KBM-7 (cell line): ENCODE measurements at regions not wholly inside any gene's neighbourhood (a gene's known extent, or its start where the extent isn't known, plus 50 kb on each side); places are given as distances from the start of the nearest gene placed in this dataset.

Experiments used
- DNase-seq: peaks from one replicate; pipeline ENCODE4 v3.0.0-alpha.2; 2015
- in situ Hi-C: fragments of 300-500 bp; cut with MboI; formaldehyde crosslinking; loops from 2 replicates; pipeline ENCODE4 v1.14.3; 2020; ENCODE audit warnings: low sequenced_read_pairs, low pct_unique_long_range_greater_than_20kb, mixed read lengths

GRCh38 chr12:128155571-128155970 is 111.4 kb upstream of the TMEM132C start:
- in situ Hi-C loops, result no loop called here
- DNase-seq, result no peak

- in situ Hi-C loops, result no loop called here
- DNase-seq, result no peak
Observed at GRCh38 chr12:128163086-128163485, 103.9 kb upstream of the TMEM132C start.

GRCh38 chr12:128164533-128164932 is 102.4 kb upstream of the TMEM132C start:
- no peak for DNase-seq
- in situ Hi-C loops, result no loop called here

- in situ Hi-C loops, result no loop called here
- no peak for DNase-seq
Observed at GRCh38 chr12:128165387-128165786, 101.6 kb upstream of the TMEM132C start.

GRCh38 chr12:128168273-128168672 is 98.7 kb upstream of the TMEM132C start:
- DNase-seq, result no peak
- in situ Hi-C loops, result no loop called here

GRCh38 chr12:128170181-128170580 is 96.8 kb upstream of the TMEM132C start:
- in situ Hi-C loops, result no loop called here
- no peak for DNase-seq

GRCh38 chr12:128178565-128178964 is 88.4 kb upstream of the TMEM132C start:
- no peak for DNase-seq
- in situ Hi-C loops, result no loop called here

GRCh38 chr12:128178966-128179365 is 88.0 kb upstream of the TMEM132C start:
- in situ Hi-C loops, result no loop called here

GRCh38 chr12:128180166-128180565 is 86.8 kb upstream of the TMEM132C start:
- no peak for DNase-seq
- in situ Hi-C loops, result no loop called here

More at GRCh38 chr12:128178966-128179365, 88.0 kb upstream of the TMEM132C start:
- no peak for DNase-seq

- in situ Hi-C loops, result no loop called here
- DNase-seq, result no peak
Observed at GRCh38 chr12:128190052-128190451, 76.9 kb upstream of the TMEM132C start.

- no peak for DNase-seq
- in situ Hi-C loops, result no loop called here
Observed at GRCh38 chr12:128190614-128191013, 76.4 kb upstream of the TMEM132C start.

GRCh38 chr12:128191380-128191779 is 75.6 kb upstream of the TMEM132C start:
- in situ Hi-C loops, result no loop called here
- DNase-seq, result no peak

- no peak for DNase-seq
- in situ Hi-C loops, result no loop called here
Observed at GRCh38 chr12:128204711-128205110, 62.3 kb upstream of the TMEM132C start.

- in situ Hi-C loops, result no loop called here
Observed at GRCh38 chr12:128205145-128205544, 61.8 kb upstream of the TMEM132C start.

GRCh38 chr12:128205758-128206157 is 61.2 kb upstream of the TMEM132C start:
- no peak for DNase-seq
- in situ Hi-C loops, result no loop called here

More at GRCh38 chr12:128205145-128205544, 61.8 kb upstream of the TMEM132C start:
- DNase-seq, result no peak
